T-helper 1 cell (primary cell): ENCODE measurements at regions not wholly inside any gene's neighbourhood (a gene's known extent, or its start where the extent isn't known, plus 50 kb on each side); places are given as distances from the start of the nearest gene placed in this dataset.
A peak's percentile ranks its signal among the peaks of the same experiment; 100 is the strongest.
"Not testable (repeated sequence)": the region's sequence is repeated elsewhere in the genome, so short reads cannot be mapped to it uniquely, and the experiment has no call there.

Experiments used
- DNase-seq, 5 donors: peaks; one replicate each; pipeline ENCODE4 v3.0.0-alpha.2; 2012 to 2020

- DNase-seq = no peak
Measured at GRCh38 chr10:121242741-121243608, 355.3 kb downstream of the FGFR2 start.

GRCh38 chr10:121243609-121244241, 354.5 kb downstream of the FGFR2 start:
- no peak for DNase-seq

GRCh38 chr10:121244818-121245217, 353.4 kb downstream of the FGFR2 start:
- DNase-seq = peak in 1 of 5 donors; percentile 46

GRCh38 chr10:121245754-121246153, 352.5 kb downstream of the FGFR2 start:
- no peak for DNase-seq

GRCh38 chr10:121248266-121248665, 350.0 kb downstream of the FGFR2 start:
- no peak for DNase-seq

GRCh38 chr10:121250995-121251764, 347.1 kb downstream of the FGFR2 start:
- no peak for DNase-seq

- no peak for DNase-seq
Measured at GRCh38 chr10:121252756-121253155, 345.5 kb downstream of the FGFR2 start.

GRCh38 chr10:121260377-121260776, 337.9 kb downstream of the FGFR2 start:
- peak in 1 of 5 donors; percentile 9 for DNase-seq

GRCh38 chr10:121261665-121262064, 336.6 kb downstream of the FGFR2 start:
- no peak for DNase-seq

- DNase-seq = no peak
Measured at GRCh38 chr10:121262774-121263430, 335.3 kb downstream of the FGFR2 start.

GRCh38 chr10:121263431-121263783, 334.8 kb downstream of the FGFR2 start:
- DNase-seq = no peak

- DNase-seq = no peak
Measured at GRCh38 chr10:121265360-121266123, 332.7 kb downstream of the FGFR2 start.

GRCh38 chr10:121266370-121266769, 331.9 kb downstream of the FGFR2 start:
- no peak for DNase-seq

GRCh38 chr10:121267236-121268003, 330.8 kb downstream of the FGFR2 start:
- no peak for DNase-seq

GRCh38 chr10:121268363-121268762, 329.9 kb downstream of the FGFR2 start:
- no peak for DNase-seq

GRCh38 chr10:121268863-121269432, 329.3 kb downstream of the FGFR2 start:
- no peak for DNase-seq

- DNase-seq = no peak
Measured at GRCh38 chr10:121270906-121271305, 327.3 kb downstream of the FGFR2 start.

- DNase-seq = no peak
Measured at GRCh38 chr10:121276046-121276445, 322.2 kb downstream of the FGFR2 start.

GRCh38 chr10:121276822-121277221, 321.4 kb downstream of the FGFR2 start:
- no peak for DNase-seq

- not testable (repeated sequence) for DNase-seq
Measured at GRCh38 chr10:121278386-121278785, 319.9 kb downstream of the FGFR2 start.

GRCh38 chr10:121281576-121281975, 316.7 kb downstream of the FGFR2 start:
- DNase-seq = no peak
